OCI-LY3 (cell line): ENCODE measurements at regions not wholly inside any gene's neighbourhood (a gene's known extent, or its start where the extent isn't known, plus 50 kb on each side); places are given as distances from the start of the nearest gene placed in this dataset.

ENCODE experiments used
- EZH2phosphoT487 ChIP-seq: fragments of 200-600 bp; shearing (Covaris generic); IDR thresholded peaks from 2 replicates; pipeline ENCODE4 v1.6.1; 2018; ENCODE audit warnings: antibody characterized with exemption, mixed run types, low read depth
- TF ChIP-seq, protein P1 (sequence below): fragments of 200-600, 300-600 bp; sonication (generic); IDR thresholded peaks from 2 replicates; pipeline ENCODE4 v1.5.1; 2014; ENCODE audit warnings: antibody characterized with exemption, low read length, low read depth

DNA sequence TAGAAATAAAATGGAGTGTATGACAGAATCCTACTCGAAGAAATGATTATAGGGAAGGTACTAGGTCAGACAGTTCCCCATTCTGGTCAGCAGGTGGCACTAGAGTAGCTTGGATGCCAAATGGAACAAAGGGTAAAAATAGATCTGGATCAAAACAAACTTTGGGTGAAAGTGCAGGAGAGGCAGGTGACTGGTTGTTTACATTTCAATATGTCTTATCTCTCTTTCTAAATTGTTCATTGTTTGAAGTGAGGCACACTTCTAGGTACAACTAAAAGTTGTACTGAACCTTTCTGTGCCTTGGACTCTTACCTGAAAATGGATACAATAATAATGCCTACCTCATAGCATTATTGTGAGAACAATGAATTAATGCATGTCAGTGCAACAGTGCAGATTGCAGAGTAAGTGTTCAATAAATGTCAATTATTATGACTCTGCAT lies 62.0 kb upstream of the OSBPL8 start:
- TF ChIP-seq, protein P1, sequence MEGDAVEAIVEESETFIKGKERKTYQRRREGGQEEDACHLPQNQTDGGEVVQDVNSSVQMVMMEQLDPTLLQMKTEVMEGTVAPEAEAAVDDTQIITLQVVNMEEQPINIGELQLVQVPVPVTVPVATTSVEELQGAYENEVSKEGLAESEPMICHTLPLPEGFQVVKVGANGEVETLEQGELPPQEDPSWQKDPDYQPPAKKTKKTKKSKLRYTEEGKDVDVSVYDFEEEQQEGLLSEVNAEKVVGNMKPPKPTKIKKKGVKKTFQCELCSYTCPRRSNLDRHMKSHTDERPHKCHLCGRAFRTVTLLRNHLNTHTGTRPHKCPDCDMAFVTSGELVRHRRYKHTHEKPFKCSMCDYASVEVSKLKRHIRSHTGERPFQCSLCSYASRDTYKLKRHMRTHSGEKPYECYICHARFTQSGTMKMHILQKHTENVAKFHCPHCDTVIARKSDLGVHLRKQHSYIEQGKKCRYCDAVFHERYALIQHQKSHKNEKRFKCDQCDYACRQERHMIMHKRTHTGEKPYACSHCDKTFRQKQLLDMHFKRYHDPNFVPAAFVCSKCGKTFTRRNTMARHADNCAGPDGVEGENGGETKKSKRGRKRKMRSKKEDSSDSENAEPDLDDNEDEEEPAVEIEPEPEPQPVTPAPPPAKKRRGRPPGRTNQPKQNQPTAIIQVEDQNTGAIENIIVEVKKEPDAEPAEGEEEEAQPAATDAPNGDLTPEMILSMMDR: peak; percentile 92
- no peak for TF ChIP-seq EZH2phosphoT487
